ENCODE measurements at regions not wholly inside any gene's neighbourhood (a gene's known extent, or its start where the extent isn't known, plus 50 kb on each side); places are given as distances from the start of the nearest gene placed in this dataset.

DNA sequence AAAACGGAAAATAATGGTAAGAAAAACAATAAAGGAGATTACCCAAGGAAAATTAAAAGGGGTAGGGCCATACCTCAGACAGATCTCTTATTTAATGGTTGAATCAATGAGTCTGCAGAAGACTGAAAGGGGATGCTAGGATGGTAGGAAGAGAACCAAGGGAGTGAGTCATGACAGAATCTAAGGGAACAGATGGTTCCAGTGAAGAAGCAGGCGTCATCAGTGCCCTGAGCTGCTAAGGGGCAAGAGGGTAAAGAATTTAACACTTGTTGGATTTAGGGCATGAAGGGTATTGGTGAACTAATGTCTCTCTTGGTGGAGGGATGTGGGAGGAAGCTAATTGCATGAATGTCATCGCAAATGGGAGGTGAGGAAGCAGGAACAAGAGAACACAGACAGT, 329.2 kb upstream of the TSHZ3 start:
- H3K27me3 ChIP-seq (replicated peaks; ENCODE audit: control insufficient read depth, insufficient read depth, low read length, poor library complexity, severe bottlenecking): no peaks in the 10 kb centered on the region
- no peaks in the 10 kb centered on the region for H3K36me3 ChIP-seq (ENCODE audit: control insufficient read depth, insufficient read depth, low read length)
- H3K4me3 ChIP-seq (ENCODE audit: insufficient read depth, low read depth, low read length, poor library complexity, severe bottlenecking): no peak overlapping the region
- no peaks in the 10 kb centered on the region for H3K4me1 ChIP-seq (ENCODE audit: control insufficient read depth, insufficient read depth, low read length, poor library complexity, severe bottlenecking)
- DNase-seq: no peak
- H3K27ac ChIP-seq (ENCODE audit: insufficient read depth, low read length, poor library complexity, severe bottlenecking): no peak overlapping the region
- H3K9me3 ChIP-seq (ENCODE audit: control insufficient read depth, low read length): no peaks in the 10 kb centered on the region

DNA sequence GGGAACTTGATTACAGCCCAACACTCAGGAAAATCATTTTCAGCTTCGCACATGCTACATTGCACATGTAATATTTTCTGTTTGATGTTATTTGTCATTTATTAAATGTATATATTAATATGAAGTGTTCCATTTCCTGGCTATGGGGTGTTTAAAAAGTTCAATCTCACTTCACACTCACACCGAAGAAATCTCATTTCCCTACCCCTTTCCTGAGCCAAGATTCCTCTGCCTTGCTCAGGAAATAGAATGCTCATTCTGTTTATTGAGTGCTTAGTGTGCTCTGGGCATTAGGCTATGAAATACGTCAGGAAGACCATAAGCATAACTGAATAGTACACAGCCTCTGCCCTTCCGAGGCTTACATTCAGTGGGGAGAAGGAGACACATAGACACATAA, 331.9 kb upstream of the TSHZ3 start:
- Histone ChIP-seq H3K4me1 (ENCODE audit: control insufficient read depth, insufficient read depth, low read length, poor library complexity, severe bottlenecking) (no peaks in the 10 kb centered on the region), H3K4me3 (ENCODE audit: insufficient read depth, low read depth, low read length, poor library complexity, severe bottlenecking) (no peak overlapping the region), H3K27ac (ENCODE audit: insufficient read depth, low read length, poor library complexity, severe bottlenecking) (no peak overlapping the region), H3K36me3 (ENCODE audit: control insufficient read depth, insufficient read depth, low read length) (no peaks in the 10 kb centered on the region), H3K9me3 (ENCODE audit: control insufficient read depth, low read length) (no peaks in the 10 kb centered on the region), H3K27me3 (replicated peaks; ENCODE audit: control insufficient read depth, insufficient read depth, low read length, poor library complexity, severe bottlenecking) (no peaks in the 10 kb centered on the region)
- no peak for DNase-seq

DNA sequence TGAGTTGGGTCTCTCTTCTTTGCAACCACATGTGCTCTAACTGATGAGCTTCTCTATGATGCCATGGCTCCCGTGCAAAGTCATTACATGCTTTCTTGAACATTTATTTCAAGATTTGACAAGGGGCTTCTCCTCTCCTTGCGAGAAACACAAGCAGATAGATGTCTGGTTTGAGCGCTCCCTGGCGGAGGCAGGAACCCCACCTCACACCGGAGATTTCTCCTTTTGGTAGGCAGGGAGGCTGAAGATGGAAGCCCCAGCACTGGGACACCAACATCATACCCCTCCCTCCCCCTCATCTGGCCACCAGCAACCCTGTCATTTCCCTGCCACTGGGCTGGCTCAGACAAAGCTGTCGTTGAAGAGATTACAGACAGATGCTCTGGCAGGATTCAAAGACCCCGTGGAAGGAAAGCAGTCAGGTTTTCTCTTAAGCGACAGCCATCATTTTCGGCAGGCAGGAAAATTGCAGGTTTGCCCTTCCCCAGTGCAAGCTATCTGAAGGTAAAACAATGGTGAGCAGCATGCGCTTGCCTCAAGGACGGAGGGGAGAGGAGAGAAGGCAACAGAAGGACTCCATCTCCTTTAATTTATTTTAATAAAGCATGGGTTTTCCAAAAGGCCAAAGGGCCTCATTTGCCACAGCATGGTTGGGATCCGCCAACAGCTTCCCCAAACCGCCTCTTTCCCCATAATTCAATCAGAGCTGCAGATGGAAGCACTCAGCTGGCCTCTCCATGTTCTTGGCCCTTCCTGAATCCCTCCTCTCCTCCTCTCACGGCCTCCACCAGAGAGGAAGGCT, 344.1 kb upstream of the TSHZ3 start:
- H3K27ac ChIP-seq (ENCODE audit: insufficient read depth, low read length, poor library complexity, severe bottlenecking): no peak overlapping the region

DNA sequence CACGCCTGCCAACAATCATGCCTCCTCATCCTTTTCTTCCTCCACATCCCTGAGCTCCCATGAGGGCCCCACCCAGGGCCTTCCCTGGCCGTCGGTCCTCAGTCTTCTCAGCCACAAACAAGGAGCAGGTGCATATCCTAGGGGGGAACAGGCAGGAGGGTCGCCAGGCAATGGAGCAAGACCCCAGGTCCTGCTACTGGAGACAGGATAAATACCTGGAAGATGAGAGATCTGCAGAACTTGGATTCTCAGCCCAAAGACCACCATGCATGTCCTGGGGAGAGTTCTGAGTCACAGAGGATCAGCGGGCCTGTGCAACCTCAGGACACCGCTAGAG, 344.7 kb upstream of the TSHZ3 start:
- no peaks in the 10 kb centered on the region for H3K9me3 ChIP-seq (ENCODE audit: control insufficient read depth, low read length)
- H3K4me3 ChIP-seq (ENCODE audit: insufficient read depth, low read depth, low read length, poor library complexity, severe bottlenecking): no peak overlapping the region
- no peaks in the 10 kb centered on the region for H3K36me3 ChIP-seq (ENCODE audit: control insufficient read depth, insufficient read depth, low read length)
- DNase-seq: no peak
- H3K4me1 ChIP-seq (ENCODE audit: control insufficient read depth, insufficient read depth, low read length, poor library complexity, severe bottlenecking): no peaks in the 10 kb centered on the region
- no peaks in the 10 kb centered on the region for H3K27me3 ChIP-seq (replicated peaks; ENCODE audit: control insufficient read depth, insufficient read depth, low read length, poor library complexity, severe bottlenecking)
- H3K27ac ChIP-seq (ENCODE audit: insufficient read depth, low read length, poor library complexity, severe bottlenecking): no peak overlapping the region

More for the DNA sequence above, 344.1 kb upstream of the TSHZ3 start:
- H3K4me1 ChIP-seq (ENCODE audit: control insufficient read depth, insufficient read depth, low read length, poor library complexity, severe bottlenecking): no peaks in the 10 kb centered on the region
- no peak overlapping the region for H3K4me3 ChIP-seq (ENCODE audit: insufficient read depth, low read depth, low read length, poor library complexity, severe bottlenecking)
- H3K27me3 ChIP-seq (replicated peaks; ENCODE audit: control insufficient read depth, insufficient read depth, low read length, poor library complexity, severe bottlenecking): no peaks in the 10 kb centered on the region
- DNase-seq: no peak
- H3K9me3 ChIP-seq (ENCODE audit: control insufficient read depth, low read length): no peaks in the 10 kb centered on the region
- no peaks in the 10 kb centered on the region for H3K36me3 ChIP-seq (ENCODE audit: control insufficient read depth, insufficient read depth, low read length)

DNA sequence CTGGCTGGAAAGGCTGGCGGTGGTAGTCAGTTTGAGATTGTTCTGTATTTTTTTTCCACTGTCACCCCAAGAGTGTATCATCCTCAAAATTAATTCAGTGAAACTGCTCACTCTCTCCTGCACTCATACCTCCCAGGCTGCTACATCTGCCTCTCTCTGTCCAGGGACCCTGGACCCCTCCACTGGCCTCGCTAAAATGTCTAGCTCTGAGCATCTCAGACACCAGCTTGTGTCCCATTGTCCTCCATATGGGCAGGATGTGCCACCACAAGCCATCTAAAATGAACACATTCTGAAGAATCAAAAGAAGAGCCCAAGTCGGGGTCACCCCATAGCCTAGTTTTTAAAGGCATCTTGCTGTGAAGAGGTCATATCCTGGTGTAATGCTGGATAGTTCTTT, 345.5 kb upstream of the TSHZ3 start:
- DNase-seq: no peak
- Histone ChIP-seq H3K27ac (ENCODE audit: insufficient read depth, low read length, poor library complexity, severe bottlenecking) (no peak overlapping the region), H3K4me3 (ENCODE audit: insufficient read depth, low read depth, low read length, poor library complexity, severe bottlenecking) (no peak overlapping the region), H3K27me3 (replicated peaks; ENCODE audit: control insufficient read depth, insufficient read depth, low read length, poor library complexity, severe bottlenecking) (no peaks in the 10 kb centered on the region), H3K36me3 (ENCODE audit: control insufficient read depth, insufficient read depth, low read length) (no peaks in the 10 kb centered on the region), H3K9me3 (ENCODE audit: control insufficient read depth, low read length) (no peaks in the 10 kb centered on the region), H3K4me1 (ENCODE audit: control insufficient read depth, insufficient read depth, low read length, poor library complexity, severe bottlenecking) (no peaks in the 10 kb centered on the region)

DNA sequence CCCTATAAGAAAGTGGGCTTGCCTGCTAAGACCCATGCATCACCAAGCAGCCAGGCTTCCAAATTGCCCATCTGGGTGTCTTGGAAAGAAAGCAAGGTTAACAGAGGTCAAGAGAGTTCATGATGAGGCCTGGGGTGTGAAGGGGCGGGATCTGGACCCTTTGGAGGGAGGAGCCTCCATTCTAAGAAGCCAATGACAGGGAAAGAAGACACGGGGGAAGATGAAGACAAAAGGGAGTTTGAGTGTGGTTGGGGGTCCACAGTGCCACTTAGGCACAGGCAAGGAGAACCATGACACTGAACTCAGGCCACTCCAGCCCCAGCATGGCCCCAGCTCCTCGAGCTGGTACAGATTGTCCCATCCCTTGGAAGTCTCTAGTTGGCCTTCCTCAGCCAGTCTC, 350.2 kb upstream of the TSHZ3 start:
- Histone ChIP-seq H3K4me1 (ENCODE audit: control insufficient read depth, insufficient read depth, low read length, poor library complexity, severe bottlenecking) (no peaks in the 10 kb centered on the region), H3K27me3 (replicated peaks; ENCODE audit: control insufficient read depth, insufficient read depth, low read length, poor library complexity, severe bottlenecking) (no peaks in the 10 kb centered on the region), H3K9me3 (ENCODE audit: control insufficient read depth, low read length) (no peaks in the 10 kb centered on the region), H3K27ac (ENCODE audit: insufficient read depth, low read length, poor library complexity, severe bottlenecking) (no peak overlapping the region), H3K36me3 (ENCODE audit: control insufficient read depth, insufficient read depth, low read length) (no peaks in the 10 kb centered on the region), H3K4me3 (ENCODE audit: insufficient read depth, low read depth, low read length, poor library complexity, severe bottlenecking) (no peak overlapping the region)
- DNase-seq: no peak

DNA sequence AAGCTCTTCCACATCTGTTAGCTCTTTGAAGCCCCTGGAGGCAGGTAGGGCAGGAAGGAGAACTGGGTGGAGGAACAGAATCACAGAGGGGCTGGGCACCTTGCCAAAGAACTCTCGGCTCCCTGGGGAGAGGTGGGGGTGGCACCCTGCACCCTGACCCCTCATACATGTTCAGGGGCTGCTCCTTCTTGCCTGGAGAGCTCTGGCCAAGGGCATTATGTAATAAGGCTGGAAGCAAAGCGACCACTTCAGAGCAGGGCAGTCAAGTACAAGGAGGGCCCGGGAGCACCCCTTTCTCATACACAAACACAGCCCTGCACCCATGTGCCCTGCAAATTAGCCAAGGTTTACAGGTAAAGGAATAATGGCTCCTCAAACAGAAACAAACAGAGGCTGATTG, 351.9 kb upstream of the TSHZ3 start:
- H3K4me1 ChIP-seq (ENCODE audit: control insufficient read depth, insufficient read depth, low read length, poor library complexity, severe bottlenecking): no peaks in the 10 kb centered on the region
- no peaks in the 10 kb centered on the region for H3K36me3 ChIP-seq (ENCODE audit: control insufficient read depth, insufficient read depth, low read length)
- H3K27me3 ChIP-seq (replicated peaks; ENCODE audit: control insufficient read depth, insufficient read depth, low read length, poor library complexity, severe bottlenecking): no peaks in the 10 kb centered on the region
- no peaks in the 10 kb centered on the region for H3K9me3 ChIP-seq (ENCODE audit: control insufficient read depth, low read length)
- H3K27ac ChIP-seq (ENCODE audit: insufficient read depth, low read length, poor library complexity, severe bottlenecking): no peak overlapping the region
- no peak overlapping the region for H3K4me3 ChIP-seq (ENCODE audit: insufficient read depth, low read depth, low read length, poor library complexity, severe bottlenecking)
- DNase-seq: no peak

DNA sequence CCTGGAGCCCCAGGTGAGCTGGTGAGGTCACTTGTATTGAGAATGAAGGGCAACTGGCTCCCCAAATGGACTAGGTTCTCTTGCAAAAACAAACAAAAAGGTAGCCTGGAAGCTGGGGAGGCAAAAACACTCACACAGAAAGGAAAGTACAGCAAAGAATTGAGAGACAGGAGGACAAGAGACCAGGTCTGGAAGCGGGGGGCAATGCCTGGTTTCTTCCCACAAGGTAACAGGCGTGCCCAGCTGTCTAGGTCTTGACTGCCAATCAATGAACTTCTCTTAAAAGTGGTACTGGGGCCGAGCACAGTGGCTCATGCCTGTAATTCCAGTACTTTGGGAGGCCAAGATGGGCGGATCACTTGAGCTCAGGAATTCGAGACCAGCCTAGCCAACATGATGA, 356.4 kb upstream of the TSHZ3 start:
- Histone ChIP-seq H3K4me3 (ENCODE audit: insufficient read depth, low read depth, low read length, poor library complexity, severe bottlenecking) (no peak overlapping the region), H3K36me3 (ENCODE audit: control insufficient read depth, insufficient read depth, low read length) (no peaks in the 10 kb centered on the region), H3K9me3 (ENCODE audit: control insufficient read depth, low read length) (no peaks in the 10 kb centered on the region), H3K27ac (ENCODE audit: insufficient read depth, low read length, poor library complexity, severe bottlenecking) (no peak overlapping the region), H3K4me1 (ENCODE audit: control insufficient read depth, insufficient read depth, low read length, poor library complexity, severe bottlenecking) (no peaks in the 10 kb centered on the region), H3K27me3 (replicated peaks; ENCODE audit: control insufficient read depth, insufficient read depth, low read length, poor library complexity, severe bottlenecking) (no peaks in the 10 kb centered on the region)
- no peak for DNase-seq

DNA sequence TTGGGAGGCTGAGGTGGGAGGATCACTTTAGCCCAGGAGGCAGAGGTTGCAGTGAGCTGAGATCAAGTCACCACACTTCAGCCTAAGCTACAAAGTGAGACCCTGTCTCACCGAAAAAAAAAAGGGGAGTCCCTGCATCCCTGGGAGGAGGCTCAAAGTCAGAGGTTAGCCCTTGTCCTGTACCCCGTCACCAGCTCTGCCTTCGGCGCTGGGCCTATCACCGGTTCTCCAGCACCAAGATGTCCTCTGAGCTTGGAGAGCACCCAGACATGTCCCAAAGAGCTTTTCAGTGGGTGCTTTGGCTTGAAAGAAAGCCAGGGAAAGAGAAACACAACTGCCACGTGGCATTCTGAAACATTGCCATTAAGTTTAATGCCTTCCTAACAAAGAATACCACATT, 356.9 kb upstream of the TSHZ3 start:
- no peak overlapping the region for H3K27ac ChIP-seq (ENCODE audit: insufficient read depth, low read length, poor library complexity, severe bottlenecking)

DNA sequence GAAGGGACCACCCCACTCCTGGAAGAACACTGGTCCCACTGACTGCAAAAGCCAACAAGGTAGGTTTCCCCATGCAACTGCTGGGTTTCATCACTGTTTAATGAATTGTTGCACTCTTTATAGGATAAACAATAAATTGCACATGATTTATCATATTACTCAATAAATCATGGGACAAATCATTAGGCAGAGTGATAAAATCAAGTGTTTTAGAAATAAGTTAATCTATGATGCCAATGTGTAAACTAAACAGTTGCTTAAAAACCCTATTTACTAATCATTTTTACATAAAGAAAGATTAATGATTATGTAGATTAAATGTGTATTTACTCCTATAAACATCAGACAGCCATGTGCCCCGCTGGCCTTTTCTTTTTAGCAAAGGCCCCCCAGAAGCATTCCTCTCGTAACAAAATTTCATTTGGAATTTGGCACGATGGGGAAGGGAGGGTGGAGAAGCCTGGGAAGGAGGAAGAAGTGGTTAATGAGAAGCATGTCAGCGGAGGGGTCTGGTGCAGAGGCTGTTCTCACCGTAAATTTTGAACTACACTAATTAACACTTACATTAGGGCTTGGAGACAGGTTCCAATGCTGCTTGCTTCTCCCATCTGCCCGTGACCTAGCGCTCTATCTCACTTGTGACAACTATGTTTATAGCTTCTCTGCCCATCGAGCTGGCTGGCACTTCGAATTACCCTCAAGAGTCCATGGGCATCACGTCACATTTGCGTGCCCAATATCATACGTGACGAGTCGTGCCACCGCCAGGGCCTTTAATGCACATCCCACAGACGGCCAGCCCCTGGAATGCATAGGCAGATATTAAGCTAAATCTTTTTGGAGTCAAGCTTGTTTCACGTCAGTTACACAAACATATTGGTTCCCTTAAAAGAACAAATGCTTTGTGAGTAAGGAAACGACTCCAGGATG, 357.7 kb upstream of the TSHZ3 start:
- Histone ChIP-seq H3K27ac (ENCODE audit: insufficient read depth, low read length, poor library complexity, severe bottlenecking) (no peak overlapping the region), H3K4me1 (ENCODE audit: control insufficient read depth, insufficient read depth, low read length, poor library complexity, severe bottlenecking) (no peaks in the 10 kb centered on the region), H3K27me3 (replicated peaks; ENCODE audit: control insufficient read depth, insufficient read depth, low read length, poor library complexity, severe bottlenecking) (no peaks in the 10 kb centered on the region), H3K36me3 (ENCODE audit: control insufficient read depth, insufficient read depth, low read length) (no peaks in the 10 kb centered on the region), H3K4me3 (ENCODE audit: insufficient read depth, low read depth, low read length, poor library complexity, severe bottlenecking) (no peak overlapping the region), H3K9me3 (ENCODE audit: control insufficient read depth, low read length) (no peaks in the 10 kb centered on the region)
- DNase-seq: no peak

More for the DNA sequence above, 356.9 kb upstream of the TSHZ3 start:
- no peaks in the 10 kb centered on the region for H3K36me3 ChIP-seq (ENCODE audit: control insufficient read depth, insufficient read depth, low read length)
- H3K4me3 ChIP-seq (ENCODE audit: insufficient read depth, low read depth, low read length, poor library complexity, severe bottlenecking): no peak overlapping the region
- no peak for DNase-seq
- no peaks in the 10 kb centered on the region for H3K9me3 ChIP-seq (ENCODE audit: control insufficient read depth, low read length)
- H3K4me1 ChIP-seq (ENCODE audit: control insufficient read depth, insufficient read depth, low read length, poor library complexity, severe bottlenecking): no peaks in the 10 kb centered on the region
- no peaks in the 10 kb centered on the region for H3K27me3 ChIP-seq (replicated peaks; ENCODE audit: control insufficient read depth, insufficient read depth, low read length, poor library complexity, severe bottlenecking)

Data from effector memory CD4-positive, alpha-beta T cell (primary cell).